ENCODE measurements at regions not wholly inside any gene's neighbourhood (a gene's known extent, or its start where the extent isn't known, plus 50 kb on each side); places are given as distances from the start of the nearest gene placed in this dataset.

DNA sequence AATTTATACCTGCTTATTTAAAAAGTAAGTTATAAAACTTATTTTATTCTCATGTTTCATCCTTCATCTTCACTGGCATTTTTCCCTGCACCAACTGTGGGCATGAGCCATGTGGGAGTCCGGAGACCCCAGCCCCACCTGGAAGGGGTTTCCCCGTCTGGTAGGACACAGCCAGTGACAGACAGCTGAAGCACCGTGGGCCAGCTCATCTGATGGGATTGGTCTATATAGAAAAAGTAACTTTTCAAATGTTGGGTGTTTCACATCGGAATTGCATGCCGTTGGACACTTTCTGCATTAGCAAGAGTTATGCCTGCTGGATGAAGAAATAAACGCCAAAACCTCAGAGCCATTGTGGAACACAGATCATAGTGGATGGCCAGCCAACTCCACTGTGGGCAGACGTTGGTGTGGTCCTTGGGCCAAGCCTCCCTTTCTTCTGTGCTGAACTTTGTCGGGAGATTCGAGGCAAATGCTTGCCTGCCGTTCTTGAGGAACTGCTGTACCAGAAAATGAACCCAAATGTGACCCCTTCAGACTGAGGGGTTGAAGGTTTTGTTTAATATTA lies 1329.3 kb downstream of the TBC1D22A start:
- TF ChIP-seq, protein P1, sequence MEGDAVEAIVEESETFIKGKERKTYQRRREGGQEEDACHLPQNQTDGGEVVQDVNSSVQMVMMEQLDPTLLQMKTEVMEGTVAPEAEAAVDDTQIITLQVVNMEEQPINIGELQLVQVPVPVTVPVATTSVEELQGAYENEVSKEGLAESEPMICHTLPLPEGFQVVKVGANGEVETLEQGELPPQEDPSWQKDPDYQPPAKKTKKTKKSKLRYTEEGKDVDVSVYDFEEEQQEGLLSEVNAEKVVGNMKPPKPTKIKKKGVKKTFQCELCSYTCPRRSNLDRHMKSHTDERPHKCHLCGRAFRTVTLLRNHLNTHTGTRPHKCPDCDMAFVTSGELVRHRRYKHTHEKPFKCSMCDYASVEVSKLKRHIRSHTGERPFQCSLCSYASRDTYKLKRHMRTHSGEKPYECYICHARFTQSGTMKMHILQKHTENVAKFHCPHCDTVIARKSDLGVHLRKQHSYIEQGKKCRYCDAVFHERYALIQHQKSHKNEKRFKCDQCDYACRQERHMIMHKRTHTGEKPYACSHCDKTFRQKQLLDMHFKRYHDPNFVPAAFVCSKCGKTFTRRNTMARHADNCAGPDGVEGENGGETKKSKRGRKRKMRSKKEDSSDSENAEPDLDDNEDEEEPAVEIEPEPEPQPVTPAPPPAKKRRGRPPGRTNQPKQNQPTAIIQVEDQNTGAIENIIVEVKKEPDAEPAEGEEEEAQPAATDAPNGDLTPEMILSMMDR (IDR thresholded peaks at IDR 0.05), result no peak
- no peak for TF ChIP-seq POLR2A (IDR thresholded peaks at IDR 0.05)

Measured in tibial nerve (tissue), 3 donors.